ENCODE measurements at regions not wholly inside any gene's neighbourhood (a gene's known extent, or its start where the extent isn't known, plus 50 kb on each side); places are given as distances from the start of the nearest gene placed in this dataset.

DNA sequence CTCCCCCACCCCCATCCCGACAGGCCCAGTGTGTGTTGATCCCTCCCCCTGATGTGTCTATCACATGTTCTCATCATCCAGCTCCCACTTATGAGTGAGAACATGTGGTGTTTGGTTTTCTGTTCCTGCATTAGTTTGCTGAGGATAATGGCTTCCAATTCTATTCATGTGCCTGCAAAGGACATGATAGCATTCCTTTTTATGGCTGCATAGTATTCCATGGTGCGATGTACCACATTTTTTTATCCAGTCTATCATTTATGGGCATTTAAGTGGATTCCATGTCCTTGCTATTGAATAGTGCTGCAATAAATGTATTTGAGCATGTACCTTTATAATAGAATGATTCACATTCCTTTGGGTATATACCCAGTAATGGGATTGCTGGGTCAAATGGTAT is 66.6 kb upstream of the NXT1 start:
- Mint-ChIP-seq H3K27me3 (ENCODE audit: low read depth) (peaks cover 15% of the 10 kb centered on the region), H3K27ac (no peak overlapping the region), H3K9me3 (no peaks in the 10 kb centered on the region), H3K36me3 (no peaks in the 10 kb centered on the region), H3K4me1 (no peaks in the 10 kb centered on the region), H3K4me3 (no peak overlapping the region)
- no peak for DNase-seq (ENCODE audit: low spot score in 2 of 2, unreplicated experiment in 2 of 2)
- TF ChIP-seq, protein P1, sequence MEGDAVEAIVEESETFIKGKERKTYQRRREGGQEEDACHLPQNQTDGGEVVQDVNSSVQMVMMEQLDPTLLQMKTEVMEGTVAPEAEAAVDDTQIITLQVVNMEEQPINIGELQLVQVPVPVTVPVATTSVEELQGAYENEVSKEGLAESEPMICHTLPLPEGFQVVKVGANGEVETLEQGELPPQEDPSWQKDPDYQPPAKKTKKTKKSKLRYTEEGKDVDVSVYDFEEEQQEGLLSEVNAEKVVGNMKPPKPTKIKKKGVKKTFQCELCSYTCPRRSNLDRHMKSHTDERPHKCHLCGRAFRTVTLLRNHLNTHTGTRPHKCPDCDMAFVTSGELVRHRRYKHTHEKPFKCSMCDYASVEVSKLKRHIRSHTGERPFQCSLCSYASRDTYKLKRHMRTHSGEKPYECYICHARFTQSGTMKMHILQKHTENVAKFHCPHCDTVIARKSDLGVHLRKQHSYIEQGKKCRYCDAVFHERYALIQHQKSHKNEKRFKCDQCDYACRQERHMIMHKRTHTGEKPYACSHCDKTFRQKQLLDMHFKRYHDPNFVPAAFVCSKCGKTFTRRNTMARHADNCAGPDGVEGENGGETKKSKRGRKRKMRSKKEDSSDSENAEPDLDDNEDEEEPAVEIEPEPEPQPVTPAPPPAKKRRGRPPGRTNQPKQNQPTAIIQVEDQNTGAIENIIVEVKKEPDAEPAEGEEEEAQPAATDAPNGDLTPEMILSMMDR (IDR thresholded peaks at IDR 0.05; ENCODE audit: unreplicated experiment) = no peak

DNA sequence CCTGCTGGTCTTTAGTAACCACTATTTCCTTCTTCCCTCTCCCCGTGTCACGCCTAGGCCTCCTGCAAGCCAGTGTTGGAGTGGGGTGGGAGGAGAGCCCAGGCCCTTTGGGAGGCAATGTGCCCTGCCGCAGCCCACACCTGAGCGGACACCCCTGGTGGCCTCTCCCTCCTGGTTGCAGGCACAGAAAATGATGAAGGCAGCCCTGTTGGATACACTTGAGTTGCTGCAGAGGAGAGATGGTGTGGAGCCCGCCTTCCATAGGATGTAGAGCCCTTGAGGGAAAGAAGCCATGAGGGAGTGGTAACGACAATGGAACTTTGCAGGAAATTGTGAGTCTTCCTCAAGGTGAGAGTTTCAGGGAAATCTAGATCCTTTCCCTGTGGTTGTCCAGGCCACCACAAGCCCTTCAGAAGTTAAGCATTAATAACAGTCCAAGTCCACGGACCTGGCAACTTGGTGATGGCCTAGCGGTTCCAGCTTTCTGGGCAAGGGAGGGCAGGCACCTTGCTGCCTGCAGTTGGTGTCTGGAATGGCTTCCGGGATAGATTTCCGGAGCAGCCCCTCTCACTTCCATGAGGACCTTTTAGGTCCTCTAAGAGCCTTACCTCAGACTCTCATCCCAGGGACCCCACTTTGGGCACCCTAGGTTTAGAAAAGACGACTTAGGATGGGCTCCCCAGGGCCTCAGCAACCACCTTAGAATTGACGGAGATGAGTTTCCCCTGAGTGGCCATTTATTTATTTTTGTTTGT is 67.3 kb upstream of the NXT1 start:
- Mint-ChIP-seq H3K4me3 (no peak overlapping the region), H3K9me3 (no peaks in the 10 kb centered on the region), H3K36me3 (no peaks in the 10 kb centered on the region), H3K27me3 (ENCODE audit: low read depth) (peaks cover 15% of the 10 kb centered on the region), H3K27ac (no peak overlapping the region), H3K4me1 (no peaks in the 10 kb centered on the region)
- TF ChIP-seq, protein P1 (IDR thresholded peaks at IDR 0.05; ENCODE audit: unreplicated experiment) = no peak
- DNase-seq (ENCODE audit: low spot score in 2 of 2, unreplicated experiment in 2 of 2) = no peak

DNA sequence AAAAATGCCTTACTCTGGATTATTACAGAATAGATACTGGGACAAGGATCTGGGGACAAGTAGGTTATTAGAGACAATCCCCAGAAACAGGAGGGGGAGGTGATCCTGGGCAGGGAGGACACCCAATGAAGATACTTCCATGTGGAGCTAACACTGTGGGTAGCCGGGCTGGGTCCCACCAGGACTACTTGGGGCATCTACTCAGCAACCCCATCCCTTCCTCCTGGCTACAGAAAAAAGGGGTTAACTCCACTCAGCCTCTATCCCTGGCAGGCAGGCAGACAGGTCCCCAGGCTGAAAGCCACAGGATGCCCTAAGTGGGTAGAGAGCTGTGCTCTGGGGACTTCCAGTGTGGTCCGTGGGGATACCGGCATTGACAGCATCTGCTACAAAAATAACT is 68.0 kb upstream of the NXT1 start:
- H3K9me3 Mint-ChIP-seq = no peaks in the 10 kb centered on the region
- peaks cover 15% of the 10 kb centered on the region for H3K27me3 Mint-ChIP-seq (ENCODE audit: low read depth)
- H3K4me1 Mint-ChIP-seq = no peaks in the 10 kb centered on the region
- H3K27ac Mint-ChIP-seq = no peak overlapping the region
- TF ChIP-seq, protein P1 (IDR thresholded peaks at IDR 0.05; ENCODE audit: unreplicated experiment) = no peak
- no peaks in the 10 kb centered on the region for H3K36me3 Mint-ChIP-seq
- DNase-seq (ENCODE audit: low spot score in 2 of 2, unreplicated experiment in 2 of 2) = no peak
- H3K4me3 Mint-ChIP-seq = no peak overlapping the region

DNA sequence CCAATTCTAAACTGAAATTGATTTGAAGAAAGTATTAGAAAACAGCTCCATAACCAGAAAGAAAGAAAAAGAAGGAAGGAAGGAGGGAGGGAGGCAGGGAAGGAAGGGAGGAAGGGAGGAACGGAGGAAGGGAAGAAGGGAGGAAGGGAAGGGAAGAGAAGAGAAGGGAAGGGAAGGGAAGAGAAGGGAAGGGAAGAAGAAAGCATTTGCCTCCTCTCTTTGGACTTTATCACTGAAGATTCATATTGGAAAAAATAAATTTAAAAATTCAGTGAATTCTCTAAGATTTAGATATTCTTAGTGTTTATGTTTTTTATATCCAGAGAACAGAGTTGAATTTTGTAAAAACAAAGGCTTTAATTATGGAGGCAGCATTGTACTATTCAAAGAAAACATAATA is 68.5 kb upstream of the NXT1 start:
- Mint-ChIP-seq H3K36me3 (no peaks in the 10 kb centered on the region), H3K27me3 (ENCODE audit: low read depth) (peaks cover 15% of the 10 kb centered on the region), H3K4me1 (no peaks in the 10 kb centered on the region), H3K4me3 (no peak overlapping the region), H3K9me3 (no peaks in the 10 kb centered on the region), H3K27ac (no peak overlapping the region)
- DNase-seq (ENCODE audit: low spot score in 2 of 2, unreplicated experiment in 2 of 2) = no peak
- TF ChIP-seq, protein P1 (IDR thresholded peaks at IDR 0.05; ENCODE audit: unreplicated experiment) = no peak

DNA sequence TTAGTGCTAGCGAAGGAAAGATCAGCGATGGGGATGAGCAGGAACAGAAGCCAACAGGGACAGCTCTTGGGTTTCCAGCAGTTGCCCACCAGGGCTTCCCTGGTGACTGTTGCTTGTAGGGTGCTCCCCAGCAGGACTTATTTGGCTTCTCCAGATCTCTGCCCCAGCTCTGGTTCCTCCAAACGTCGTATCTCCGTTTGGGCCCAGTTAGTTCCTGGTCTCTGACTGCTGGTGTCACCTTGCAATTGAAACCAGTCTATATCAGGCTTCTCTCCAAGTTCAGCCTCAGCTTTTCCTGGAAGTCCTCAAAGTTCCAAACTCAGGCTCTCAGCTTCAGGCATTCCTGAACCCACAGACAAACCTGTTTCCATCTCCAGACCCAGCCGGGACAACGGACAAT is 70.8 kb upstream of the NXT1 start:
- TF ChIP-seq, protein P1 (IDR thresholded peaks at IDR 0.05; ENCODE audit: unreplicated experiment) = no peak
- Mint-ChIP-seq H3K36me3 (no peaks in the 10 kb centered on the region), H3K27me3 (ENCODE audit: low read depth) (peaks cover 13% of the 10 kb centered on the region), H3K4me3 (no peak overlapping the region), H3K4me1 (no peaks in the 10 kb centered on the region), H3K27ac (no peak overlapping the region), H3K9me3 (no peaks in the 10 kb centered on the region)
- DNase-seq (ENCODE audit: low spot score in 2 of 2, unreplicated experiment in 2 of 2) = no peak

All from mesothelial cell of epicardium (in vitro differentiated cells).